ENCODE measurements at regions not wholly inside any gene's neighbourhood (a gene's known extent, or its start where the extent isn't known, plus 50 kb on each side); places are given as distances from the start of the nearest gene placed in this dataset.

GRCh38 chrX:25650216-25650820 is 487.8 kb upstream of the MAGEB18 start:
- 50 to 53% methylated on average over 4 to 5 of the region's 5 CpGs for WGBS, 2 donors (ENCODE audit: low coverage in 1 of 2)

GRCh38 chrX:25659317-25659716 is 478.8 kb upstream of the MAGEB18 start:
- no peak for ATAC-seq
- Histone ChIP-seq H3K9me3 (no peaks in the 10 kb centered on the region), H3K36me3 (no peaks in the 10 kb centered on the region), H3K4me1 (no peaks in the 10 kb centered on the region), H3K27ac (no peak overlapping the region), H3K4me3 (no peak overlapping the region), H3K27me3 (no peaks in the 10 kb centered on the region)
- 61 to 83% methylated on average over 2 of the region's 3 CpGs for WGBS, 2 donors (ENCODE audit: low coverage in 1 of 2)
- TF ChIP-seq CTCF (IDR thresholded peaks at IDR 0.05) (no peak), POLR2A (IDR thresholded peaks at IDR 0.05) (no peak), EP300 (IDR thresholded peaks at IDR 0.05) (no peak), POLR2AphosphoS5 (IDR thresholded peaks at IDR 0.05) (no peak)

More at GRCh38 chrX:25650216-25650820, 487.8 kb upstream of the MAGEB18 start:
- no peak overlapping the region for H3K27ac ChIP-seq
- no peak overlapping the region for H3K4me3 ChIP-seq
- ATAC-seq, result no peak
- no peaks in the 10 kb centered on the region for H3K4me1 ChIP-seq
- TF ChIP-seq POLR2AphosphoS5 (IDR thresholded peaks at IDR 0.05) (no peak), EP300 (IDR thresholded peaks at IDR 0.05) (no peak), CTCF (IDR thresholded peaks at IDR 0.05) (no peak), POLR2A (IDR thresholded peaks at IDR 0.05) (no peak)
- H3K9me3 ChIP-seq, result no peaks in the 10 kb centered on the region
- no peaks in the 10 kb centered on the region for H3K36me3 ChIP-seq
- H3K27me3 ChIP-seq, result no peaks in the 10 kb centered on the region

- no peaks in the 10 kb centered on the region for H3K36me3 ChIP-seq
- TF ChIP-seq POLR2A (IDR thresholded peaks at IDR 0.05) (no peak), POLR2AphosphoS5 (IDR thresholded peaks at IDR 0.05) (no peak), CTCF (IDR thresholded peaks at IDR 0.05) (no peak), EP300 (IDR thresholded peaks at IDR 0.05) (no peak)
- 32% methylated on average over 5 of the region's 5 CpGs; no CpG with 5 or more reads in 1 of the 2 donors for WGBS, 2 donors (ENCODE audit: low coverage in 1 of 2)
- no peaks in the 10 kb centered on the region for H3K4me1 ChIP-seq
- H3K27me3 ChIP-seq, result no peaks in the 10 kb centered on the region
- no peak for ATAC-seq
- H3K9me3 ChIP-seq, result no peaks in the 10 kb centered on the region
- no peak overlapping the region for H3K27ac ChIP-seq
- no peak overlapping the region for H3K4me3 ChIP-seq
Measured at GRCh38 chrX:25663701-25664100, 474.4 kb upstream of the MAGEB18 start.

GRCh38 chrX:25665431-25665830 is 472.7 kb upstream of the MAGEB18 start:
- no peaks in the 10 kb centered on the region for H3K4me1 ChIP-seq
- ATAC-seq, result no peak
- H3K9me3 ChIP-seq, result no peaks in the 10 kb centered on the region
- WGBS, 2 donors (ENCODE audit: low coverage in 1 of 2), result 33 to 34% methylated on average over 4 of the region's 4 CpGs
- TF ChIP-seq CTCF (IDR thresholded peaks at IDR 0.05) (no peak), POLR2AphosphoS5 (IDR thresholded peaks at IDR 0.05) (no peak), POLR2A (IDR thresholded peaks at IDR 0.05) (no peak), EP300 (IDR thresholded peaks at IDR 0.05) (no peak)
- H3K4me3 ChIP-seq, result no peak overlapping the region
- no peaks in the 10 kb centered on the region for H3K36me3 ChIP-seq
- no peak overlapping the region for H3K27ac ChIP-seq
- H3K27me3 ChIP-seq, result no peaks in the 10 kb centered on the region

GRCh38 chrX:25667681-25668080 is 470.5 kb upstream of the MAGEB18 start:
- Histone ChIP-seq H3K36me3 (no peaks in the 10 kb centered on the region), H3K27me3 (no peaks in the 10 kb centered on the region), H3K27ac (no peak overlapping the region), H3K4me1 (no peaks in the 10 kb centered on the region), H3K9me3 (no peaks in the 10 kb centered on the region), H3K4me3 (no peak overlapping the region)
- 38 to 41% methylated on average over 2 of the region's 2 CpGs for WGBS, 2 donors (ENCODE audit: low coverage in 1 of 2)
- TF ChIP-seq CTCF (IDR thresholded peaks at IDR 0.05) (no peak), POLR2A (IDR thresholded peaks at IDR 0.05) (no peak), EP300 (IDR thresholded peaks at IDR 0.05) (no peak), POLR2AphosphoS5 (IDR thresholded peaks at IDR 0.05) (no peak)
- ATAC-seq, result no peak

All from gastroesophageal sphincter (tissue), 4 donors.